ENCODE measurements at regions not wholly inside any gene's neighbourhood (a gene's known extent, or its start where the extent isn't known, plus 50 kb on each side); places are given as distances from the start of the nearest gene placed in this dataset.

- intact Hi-C loops (cut with DNase I; ENCODE audit: low total_unique reads): no loop called here
- peak overlapping the region in 1 of 8 donors; percentile 41 for H3K4me3 ChIP-seq
- DNase-seq: peak; percentile 72
- no peaks in the 10 kb centered on the region for H3K9me3 ChIP-seq
- TF ChIP-seq POLR2A (IDR thresholded peaks at IDR 0.05) (no peak), CTCF (IDR thresholded peaks at IDR 0.05 in 8 of 11, conservative IDR thresholded peaks at IDR 0.05 in 3 of 11) (no peak), POLR2AphosphoS5 (IDR thresholded peaks at IDR 0.05) (no peak)
- H3K27me3 ChIP-seq (replicated peaks in 1 of 7): no peaks in the 10 kb centered on the region
- no peaks in the 10 kb centered on the region for H3K36me3 ChIP-seq
- peaks cover 0 to 6% (median 0%) of the 10 kb centered on the region in 6 donors for H3K4me1 ChIP-seq
- H3K27ac ChIP-seq: peak overlapping the region in 1 of 8 donors; percentile 56
- 80 to 89% (median 84%) methylated on average over 15 to 17 of the region's 17 CpGs for WGBS, 5 donors
Observed at GRCh38 chr11:69381681-69382130, 87.8 kb downstream of the MYEOV start.

DNA sequence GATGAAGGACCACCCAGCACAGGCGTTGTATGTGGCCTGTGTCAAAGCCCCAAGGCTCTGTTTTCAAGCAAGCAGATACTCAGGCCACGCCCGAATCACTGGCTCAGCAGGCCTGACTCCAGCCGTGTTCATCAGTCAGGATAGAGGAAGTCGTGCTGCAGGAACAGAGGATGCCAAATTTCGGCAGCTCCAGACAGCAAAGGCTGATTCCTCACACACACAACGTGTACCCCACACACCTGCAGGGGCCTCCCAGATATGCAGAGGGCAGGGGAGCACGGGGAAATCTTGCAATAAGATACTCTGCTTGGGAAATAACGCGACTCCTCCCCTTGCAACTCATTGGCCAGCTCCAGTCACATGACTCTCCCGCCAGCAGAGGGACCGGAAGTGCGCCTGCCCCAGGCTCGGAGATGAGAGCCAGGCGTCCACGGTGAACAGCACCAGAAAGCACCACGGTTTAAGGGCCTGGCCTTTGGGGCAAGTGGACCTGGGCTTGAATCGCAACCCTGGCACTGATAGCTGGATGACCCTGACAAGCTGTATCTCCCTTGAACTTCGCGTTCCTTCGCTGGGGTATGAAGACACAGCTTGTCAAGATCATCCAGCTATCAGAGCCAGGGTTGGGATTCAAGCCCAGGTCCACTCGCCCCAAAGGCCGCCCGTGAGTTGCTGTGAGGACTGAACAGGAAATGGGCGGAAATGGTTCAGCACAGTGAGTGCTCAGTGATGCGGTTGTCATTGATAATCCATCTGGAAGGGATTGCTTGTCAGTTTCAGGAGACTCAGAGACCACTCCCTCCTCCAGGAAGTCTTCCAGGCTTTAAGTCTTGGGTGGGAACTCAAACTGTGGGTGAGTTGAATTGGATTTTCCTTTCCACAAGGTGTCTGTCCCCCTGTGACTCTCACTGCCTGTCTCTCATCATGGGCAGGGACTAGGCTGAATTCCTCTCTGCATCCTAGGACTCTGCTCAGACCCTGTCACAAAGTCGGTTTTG lies 88.5 kb downstream of the MYEOV start:
- H3K27ac ChIP-seq: peak overlapping the region in 2 of 8 donors; percentile 38 to 56
- peaks cover 0 to 5% (median 2%) of the 10 kb centered on the region in 8 donors for H3K9me3 ChIP-seq
- peak; percentile 75 for DNase-seq
- H3K27me3 ChIP-seq (replicated peaks in 1 of 7): no peaks in the 10 kb centered on the region
- peak in 2 of 3 donors; percentile 11 to 68 for TF ChIP-seq POLR2AphosphoS5 (IDR thresholded peaks at IDR 0.05)
- no peak for TF ChIP-seq POLR2A (IDR thresholded peaks at IDR 0.05)
- intact Hi-C loops (cut with DNase I; ENCODE audit: low total_unique reads): no loop called here
- H3K4me3 ChIP-seq: peak overlapping the region in 1 of 8 donors; percentile 41
- H3K36me3 ChIP-seq: no peaks in the 10 kb centered on the region
- peaks cover 0 to 6% (median 0%) of the 10 kb centered on the region in 6 donors for H3K4me1 ChIP-seq
- WGBS, 5 donors: 66 to 81% (median 71%) methylated on average over 27 of the region's 27 CpGs

DNA sequence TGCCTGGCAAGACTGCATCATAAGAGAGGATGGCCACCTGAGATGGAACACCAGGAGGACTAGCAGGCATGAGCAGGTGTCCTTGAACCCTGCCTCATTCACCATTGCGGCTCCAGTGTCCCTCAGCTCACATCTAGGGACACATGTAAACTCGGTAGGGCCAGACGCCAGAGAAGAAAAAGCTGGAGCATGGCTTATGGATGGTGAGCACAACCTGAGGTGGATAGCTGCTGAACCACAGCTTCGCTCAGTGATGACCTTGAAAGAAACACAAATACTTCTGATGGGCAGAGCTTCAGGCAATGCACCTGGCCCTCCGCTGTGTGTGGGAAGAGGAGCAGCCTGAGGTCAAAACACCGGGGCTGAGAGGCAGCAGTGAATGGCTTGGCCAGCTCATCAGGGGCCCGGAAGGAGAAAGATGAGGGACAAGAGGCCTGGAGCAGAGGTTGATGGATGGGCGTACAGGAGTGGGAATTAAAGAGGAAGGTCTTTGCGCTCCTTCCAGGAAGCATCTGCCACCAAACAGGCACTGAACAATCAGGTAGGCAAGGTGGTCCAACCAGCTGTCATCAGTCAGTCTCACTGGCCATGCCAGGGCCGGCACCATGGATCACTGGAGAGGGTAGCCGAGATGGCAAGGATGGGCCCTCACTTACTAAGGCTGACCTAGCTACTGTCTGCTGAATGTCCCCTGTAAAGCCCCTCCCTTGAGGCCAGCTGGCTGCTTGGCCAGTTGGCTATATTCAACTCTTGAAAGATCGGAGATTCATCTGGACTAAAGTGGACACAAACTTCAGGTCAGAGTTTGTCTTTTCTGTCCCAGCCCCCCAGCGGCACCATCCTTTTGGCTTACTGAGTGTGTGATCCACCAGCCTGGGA lies 89.7 kb downstream of the MYEOV start:
- TF ChIP-seq POLR2A (IDR thresholded peaks at IDR 0.05): no peak
- no peak for TF ChIP-seq CTCF (IDR thresholded peaks at IDR 0.05 in 8 of 11, conservative IDR thresholded peaks at IDR 0.05 in 3 of 11)
- no peak for TF ChIP-seq POLR2AphosphoS5 (IDR thresholded peaks at IDR 0.05)
- 90 to 95% (median 94%) methylated on average over 13 of the region's 13 CpGs for WGBS, 5 donors
- no peak overlapping the region for H3K27ac ChIP-seq

More for the DNA sequence above, 89.7 kb downstream of the MYEOV start:
- DNase-seq: peak; percentile 52
- H3K36me3 ChIP-seq: no peaks in the 10 kb centered on the region
- no peaks in the 10 kb centered on the region for H3K27me3 ChIP-seq (replicated peaks in 1 of 7)
- intact Hi-C loops (cut with DNase I; ENCODE audit: low total_unique reads): no loop called here
- no peak overlapping the region for H3K4me3 ChIP-seq
- H3K4me1 ChIP-seq: peaks cover 0 to 6% (median 0%) of the 10 kb centered on the region in 6 donors
- H3K9me3 ChIP-seq: peaks cover 4 to 17% (median 14%) of the 10 kb centered on the region in 8 donors

Data from spleen (tissue), 11 donors.